ENCODE measurements at regions not wholly inside any gene's neighbourhood (a gene's known extent, or its start where the extent isn't known, plus 50 kb on each side); places are given as distances from the start of the nearest gene placed in this dataset.

GRCh38 chr21:27671207-27671606, 704.3 kb upstream of the ADAMTS5 start:
- TF ChIP-seq, protein P1, sequence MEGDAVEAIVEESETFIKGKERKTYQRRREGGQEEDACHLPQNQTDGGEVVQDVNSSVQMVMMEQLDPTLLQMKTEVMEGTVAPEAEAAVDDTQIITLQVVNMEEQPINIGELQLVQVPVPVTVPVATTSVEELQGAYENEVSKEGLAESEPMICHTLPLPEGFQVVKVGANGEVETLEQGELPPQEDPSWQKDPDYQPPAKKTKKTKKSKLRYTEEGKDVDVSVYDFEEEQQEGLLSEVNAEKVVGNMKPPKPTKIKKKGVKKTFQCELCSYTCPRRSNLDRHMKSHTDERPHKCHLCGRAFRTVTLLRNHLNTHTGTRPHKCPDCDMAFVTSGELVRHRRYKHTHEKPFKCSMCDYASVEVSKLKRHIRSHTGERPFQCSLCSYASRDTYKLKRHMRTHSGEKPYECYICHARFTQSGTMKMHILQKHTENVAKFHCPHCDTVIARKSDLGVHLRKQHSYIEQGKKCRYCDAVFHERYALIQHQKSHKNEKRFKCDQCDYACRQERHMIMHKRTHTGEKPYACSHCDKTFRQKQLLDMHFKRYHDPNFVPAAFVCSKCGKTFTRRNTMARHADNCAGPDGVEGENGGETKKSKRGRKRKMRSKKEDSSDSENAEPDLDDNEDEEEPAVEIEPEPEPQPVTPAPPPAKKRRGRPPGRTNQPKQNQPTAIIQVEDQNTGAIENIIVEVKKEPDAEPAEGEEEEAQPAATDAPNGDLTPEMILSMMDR (IDR thresholded peaks at IDR 0.05; ENCODE audit: low read length, missing control alignments), result no peak
- no peak for DNase-seq (ENCODE audit: low read depth)
- H3K4me3 ChIP-seq (replicated peaks; ENCODE audit: low read depth, low read length), result no peak overlapping the region

DNA sequence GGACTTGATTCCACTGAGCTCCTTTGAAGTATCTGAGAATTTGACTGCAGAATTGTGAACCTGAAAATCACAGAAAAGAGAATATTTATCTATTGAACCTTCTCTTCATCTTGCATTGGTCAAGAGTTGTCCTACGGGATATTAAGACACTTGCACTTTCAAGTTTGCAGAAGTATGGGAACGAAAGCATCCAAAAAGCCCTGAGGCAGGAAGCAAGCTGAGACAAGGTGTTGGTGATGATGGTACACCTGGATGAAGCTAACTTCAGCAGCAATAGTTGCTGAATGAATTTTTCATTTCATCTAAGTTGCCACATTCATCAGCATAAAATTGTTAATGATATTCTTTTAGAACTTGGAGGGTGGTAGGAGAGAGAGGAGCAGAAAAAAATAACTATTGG, 686.6 kb upstream of the ADAMTS5 start:
- no peak overlapping the region for H3K4me3 ChIP-seq (replicated peaks; ENCODE audit: low read depth, low read length)
- TF ChIP-seq, protein P1 (IDR thresholded peaks at IDR 0.05; ENCODE audit: low read length, missing control alignments), result no peak
- DNase-seq (ENCODE audit: low read depth), result no peak

DNA sequence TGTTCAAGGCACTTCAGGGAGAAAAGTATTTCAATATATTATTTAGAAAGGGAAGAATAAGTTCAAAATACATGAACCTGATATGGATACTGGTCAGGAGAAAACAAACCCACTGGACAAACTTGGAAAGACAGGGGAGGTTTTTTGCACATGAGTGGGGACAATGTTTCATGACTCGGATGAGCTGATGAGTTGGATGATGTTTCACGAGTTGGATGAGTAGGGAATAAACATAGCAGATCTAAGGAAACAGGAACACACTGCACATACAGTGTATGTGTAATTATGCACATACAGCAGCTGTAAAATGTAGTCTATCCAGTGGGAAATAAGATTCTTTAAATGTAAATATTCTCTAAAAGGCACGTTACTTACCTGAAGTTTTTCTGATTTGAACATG, 682.9 kb upstream of the ADAMTS5 start:
- H3K4me3 ChIP-seq (replicated peaks; ENCODE audit: low read depth, low read length), result no peak overlapping the region
- TF ChIP-seq, protein P1 (IDR thresholded peaks at IDR 0.05; ENCODE audit: low read length, missing control alignments), result no peak
- DNase-seq (ENCODE audit: low read depth), result peak; percentile 3

- TF ChIP-seq, protein P1 (IDR thresholded peaks at IDR 0.05; ENCODE audit: low read length, missing control alignments), result no peak
- DNase-seq (ENCODE audit: low read depth), result peak; percentile 92
- H3K4me3 ChIP-seq (replicated peaks; ENCODE audit: low read depth, low read length), result no peak overlapping the region
Measured at GRCh38 chr21:27649323-27649722, 682.4 kb upstream of the ADAMTS5 start.

DNA sequence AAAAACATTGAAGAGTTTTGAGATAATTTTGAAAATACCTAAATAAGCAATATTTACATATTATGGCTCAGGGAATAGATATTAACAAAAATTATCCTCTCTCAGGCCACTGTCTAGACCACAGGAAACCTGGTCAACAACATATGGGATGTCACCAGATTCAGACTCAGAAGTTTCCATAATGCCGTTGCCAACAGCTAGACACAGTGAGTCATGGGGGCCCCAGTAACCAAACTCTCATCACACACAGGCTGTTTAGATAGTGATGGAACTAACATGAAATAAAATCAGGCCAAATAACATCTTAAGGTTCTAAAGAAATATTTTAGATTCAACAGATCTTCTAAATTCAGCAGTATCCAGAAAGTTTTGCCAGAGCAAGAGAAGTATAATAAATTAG, 681.7 kb upstream of the ADAMTS5 start:
- no peak overlapping the region for H3K4me3 ChIP-seq (replicated peaks; ENCODE audit: low read depth, low read length)
- TF ChIP-seq, protein P1 (IDR thresholded peaks at IDR 0.05; ENCODE audit: low read length, missing control alignments), result no peak
- DNase-seq (ENCODE audit: low read depth), result peak; percentile 90

DNA sequence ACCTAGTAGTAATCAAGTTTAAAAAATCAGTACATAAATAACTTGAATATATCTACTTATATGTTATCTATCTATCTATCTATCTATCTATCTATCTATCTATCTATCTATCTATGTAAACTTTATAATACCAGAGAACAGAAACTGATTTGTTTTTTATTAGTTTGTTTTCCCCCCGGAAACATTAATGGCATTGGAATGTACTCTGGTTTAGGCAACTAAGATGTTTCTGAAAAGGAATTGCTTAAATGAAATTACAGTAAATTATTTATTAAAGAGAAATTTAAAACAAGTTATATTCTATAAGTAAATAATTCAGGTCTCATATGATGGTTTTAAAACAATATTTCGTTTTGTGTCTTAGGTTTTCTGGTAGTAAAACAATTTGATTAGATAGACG, 681.0 kb upstream of the ADAMTS5 start:
- no peak overlapping the region for H3K4me3 ChIP-seq (replicated peaks; ENCODE audit: low read depth, low read length)
- TF ChIP-seq, protein P1 (IDR thresholded peaks at IDR 0.05; ENCODE audit: low read length, missing control alignments), result no peak
- DNase-seq (ENCODE audit: low read depth), result peak; percentile 31

- TF ChIP-seq, protein P1 (IDR thresholded peaks at IDR 0.05; ENCODE audit: low read length, missing control alignments), result no peak
- DNase-seq (ENCODE audit: low read depth), result peak; percentile 37
- H3K4me3 ChIP-seq (replicated peaks; ENCODE audit: low read depth, low read length), result no peak overlapping the region
Measured at GRCh38 chr21:27647401-27647800, 680.5 kb upstream of the ADAMTS5 start.
